HFFc6 (cell line): ENCODE measurements at regions not wholly inside any gene's neighbourhood (a gene's known extent, or its start where the extent isn't known, plus 50 kb on each side); places are given as distances from the start of the nearest gene placed in this dataset.

ENCODE experiments used
- DNase-seq: peaks from one replicate; pipeline ENCODE4 v3.0.0-alpha.2; 2018
- H3K27ac Mint-ChIP-seq: 2 replicates; pipeline ENCODE4 v1.8.0; 2020; ENCODE audit warnings: mild to moderate bottlenecking, mixed read lengths
- H3K27me3 Mint-ChIP-seq: 2 replicates; pipeline ENCODE4 v1.8.0; 2021; ENCODE audit warnings: mild to moderate bottlenecking, moderate library complexity, mixed read lengths; ENCODE audit not compliant: insufficient read depth
- H3K36me3 Mint-ChIP-seq: 2 replicates; pipeline ENCODE4 v1.8.0; 2021; ENCODE audit warnings: low read depth, mixed read lengths
- H3K4me1 Mint-ChIP-seq: 2 replicates; pipeline ENCODE4 v1.8.0; 2020; ENCODE audit warnings: low read depth, mixed read lengths
- H3K4me3 Mint-ChIP-seq: 2 replicates; pipeline ENCODE4 v1.8.0; 2020; ENCODE audit warnings: mild to moderate bottlenecking, moderate library complexity, mixed read lengths
- H3K9me3 Mint-ChIP-seq: 2 replicates; pipeline ENCODE4 v1.8.0; 2020; ENCODE audit warnings: mild to moderate bottlenecking, mixed read lengths
- CTCF ChIP-seq: fragments of 200-600 bp; sonication (generic); IDR thresholded peaks from 2 replicates; pipeline ENCODE4 v1.5.0; 2021; ENCODE audit warnings: antibody characterized with exemption, mild to moderate bottlenecking

GRCh38 chr6:21522143-21522747 lies 71.3 kb upstream of the SOX4 start:
- Mint-ChIP-seq H3K4me3 (no peak overlapping the region), H3K9me3 (no peaks in the 10 kb centered on the region), H3K36me3 (no peaks in the 10 kb centered on the region), H3K4me1 (no peaks in the 10 kb centered on the region), H3K27ac (no peak overlapping the region), H3K27me3 (peaks cover 2% of the 10 kb centered on the region; the same call in 1 of the 2 replicates)
- no peak for TF ChIP-seq CTCF
- no peak for DNase-seq

- Mint-ChIP-seq H3K36me3 (no peaks in the 10 kb centered on the region), H3K4me1 (no peaks in the 10 kb centered on the region), H3K9me3 (no peaks in the 10 kb centered on the region), H3K4me3 (no peak overlapping the region), H3K27me3 (peaks cover 2% of the 10 kb centered on the region; the same call in 1 of the 2 replicates), H3K27ac (no peak overlapping the region)
- DNase-seq: no peak
- TF ChIP-seq CTCF: no peak
These were observed 70.6 kb upstream of the SOX4 start for GRCh38 chr6:21522797-21523456.

GRCh38 chr6:21523652-21524051 lies 69.9 kb upstream of the SOX4 start:
- DNase-seq: no peak
- Mint-ChIP-seq H3K36me3 (no peaks in the 10 kb centered on the region), H3K4me3 (no peak overlapping the region), H3K9me3 (no peaks in the 10 kb centered on the region), H3K27ac (no peak overlapping the region), H3K27me3 (peaks cover 2% of the 10 kb centered on the region; the same call in 1 of the 2 replicates), H3K4me1 (no peaks in the 10 kb centered on the region)
- TF ChIP-seq CTCF: no peak

- H3K27me3 Mint-ChIP-seq: peaks cover 3% of the 10 kb centered on the region; the same call in 1 of the 2 replicates
- H3K4me1 Mint-ChIP-seq: no peaks in the 10 kb centered on the region
- no peak overlapping the region for H3K4me3 Mint-ChIP-seq
- DNase-seq: no peak
- no peaks in the 10 kb centered on the region for H3K9me3 Mint-ChIP-seq
- H3K27ac Mint-ChIP-seq: no peak overlapping the region
- no peaks in the 10 kb centered on the region for H3K36me3 Mint-ChIP-seq
- TF ChIP-seq CTCF: no peak
These were observed 69.3 kb upstream of the SOX4 start for GRCh38 chr6:21524201-21524600.

- no peak for TF ChIP-seq CTCF
- no peaks in the 10 kb centered on the region for H3K4me1 Mint-ChIP-seq
- no peak overlapping the region for H3K4me3 Mint-ChIP-seq
- no peaks in the 10 kb centered on the region for H3K9me3 Mint-ChIP-seq
- no peaks in the 10 kb centered on the region for H3K36me3 Mint-ChIP-seq
- DNase-seq: no peak
- H3K27me3 Mint-ChIP-seq: peaks cover 3% of the 10 kb centered on the region; the same call in 1 of the 2 replicates
- no peak overlapping the region for H3K27ac Mint-ChIP-seq
These were observed 66.6 kb upstream of the SOX4 start for GRCh38 chr6:21526974-21527373.
